AG09309 (cell line): ENCODE measurements at regions not wholly inside any gene's neighbourhood (a gene's known extent, or its start where the extent isn't known, plus 50 kb on each side); places are given as distances from the start of the nearest gene placed in this dataset.

Experiments
- DNase-seq: peaks from one replicate; pipeline ENCODE4 v3.0.0-alpha.2; 2010; ENCODE audit warnings: low read depth
- H3K4me3 ChIP-seq: 2 replicates; pipeline ENCODE4 v1.5.1; 2011; ENCODE audit warnings: mild to moderate bottlenecking, low read depth, low read length, moderate library complexity; ENCODE audit not compliant: control insufficient read depth
- CTCF ChIP-seq: IDR thresholded peaks from 2 replicates; pipeline ENCODE4 v1.5.1; 2011; ENCODE audit warnings: mild to moderate bottlenecking, low read depth, low read length, inconsistent platforms; ENCODE audit not compliant: insufficient read depth, control insufficient read depth; ENCODE audit errors: missing control alignments

GRCh38 chr13:79650688-79651087, 169.7 kb downstream of the NDFIP2 start:
- no peak for DNase-seq
- no peak for TF ChIP-seq CTCF
- H3K4me3 ChIP-seq: no peak overlapping the region

- DNase-seq: no peak
- TF ChIP-seq CTCF: no peak
- no peak overlapping the region for H3K4me3 ChIP-seq
Measured at GRCh38 chr13:79648191-79648590, 167.2 kb downstream of the NDFIP2 start.

GRCh38 chr13:79647533-79647932, 166.6 kb downstream of the NDFIP2 start:
- DNase-seq: no peak
- H3K4me3 ChIP-seq: no peak overlapping the region
- TF ChIP-seq CTCF: no peak

GRCh38 chr13:79646880-79647279, 165.9 kb downstream of the NDFIP2 start:
- H3K4me3 ChIP-seq: no peak overlapping the region
- no peak for DNase-seq
- no peak for TF ChIP-seq CTCF

- no peak for DNase-seq
- TF ChIP-seq CTCF: no peak
- no peak overlapping the region for H3K4me3 ChIP-seq
Measured at GRCh38 chr13:79645569-79645968, 164.6 kb downstream of the NDFIP2 start.

GRCh38 chr13:79642596-79642995, 161.6 kb downstream of the NDFIP2 start:
- no peak for TF ChIP-seq CTCF
- DNase-seq: no peak
- H3K4me3 ChIP-seq: no peak overlapping the region
